Liver (tissue), 3 donors: ENCODE measurements at regions not wholly inside any gene's neighbourhood (a gene's known extent, or its start where the extent isn't known, plus 50 kb on each side); places are given as distances from the start of the nearest gene placed in this dataset.
"Not testable (repeated sequence)": the region's sequence is repeated elsewhere in the genome, so short reads cannot be mapped to it uniquely, and the experiment has no call there.

ENCODE experiments used
- ATF3 ChIP-seq: IDR thresholded peaks from 2 replicates; pipeline ENCODE4 v1.6.1; 2016; ENCODE audit warnings: antibody characterized with exemption
- CTCF ChIP-seq: fragments of 150-350 bp; IDR thresholded peaks from 2 replicates; pipeline ENCODE4 v1.5.1; 2017; ENCODE audit warnings: improper control_type of control experiment, low read depth, low read length; ENCODE audit not compliant: missing input control
- EGR1 ChIP-seq, 2 donors: IDR thresholded peaks; 2 replicates each; pipeline ENCODE4 v1.6.1; 2016 to 2018; ENCODE audit warnings: antibody characterized with exemption in 2 of 2, low read depth in 2 of 2
- GABPA ChIP-seq, 2 donors: IDR thresholded peaks in 1 of 2; conservative IDR thresholded peaks in 1 of 2; 2 replicates each; pipeline ENCODE4 v1.6.1; 2016; ENCODE audit warnings: antibody characterized with exemption in 2 of 2, mild to moderate bottlenecking in 1 of 2, moderate library complexity in 1 of 2
- HNF4G ChIP-seq: IDR thresholded peaks from 2 replicates; pipeline ENCODE4 v1.6.1; 2016; ENCODE audit warnings: antibody characterized with exemption
- JUND ChIP-seq, 2 donors: IDR thresholded peaks; 2 replicates each; pipeline ENCODE4 v1.6.1; 2016; ENCODE audit warnings: antibody characterized with exemption in 2 of 2
- MAX ChIP-seq: IDR thresholded peaks from 2 replicates; pipeline ENCODE4 v1.6.1; 2016; ENCODE audit warnings: antibody characterized with exemption
- RAD21 ChIP-seq, 2 donors: IDR thresholded peaks; 2 replicates each; pipeline ENCODE4 v1.6.1; 2016; ENCODE audit warnings: antibody characterized with exemption in 2 of 2, mild to moderate bottlenecking in 2 of 2
- REST ChIP-seq: IDR thresholded peaks from 2 replicates; pipeline ENCODE4 v1.6.1; 2016; ENCODE audit warnings: antibody characterized with exemption, mild to moderate bottlenecking
- RXRA ChIP-seq, 2 donors: IDR thresholded peaks; 2 replicates each; pipeline ENCODE4 v1.6.1; 2017 to 2018; ENCODE audit warnings: antibody characterized with exemption in 2 of 2, mild to moderate bottlenecking in 1 of 2
- SP1 ChIP-seq: IDR thresholded peaks from 2 replicates; pipeline ENCODE4 v1.6.1; 2018; ENCODE audit warnings: antibody characterized with exemption, mild to moderate bottlenecking
- TAF1 ChIP-seq: conservative IDR thresholded peaks from 2 replicates; pipeline ENCODE4 v1.6.1; 2016; ENCODE audit warnings: antibody characterized with exemption, mild to moderate bottlenecking
- YY1 ChIP-seq: IDR thresholded peaks from 2 replicates; pipeline ENCODE4 v1.6.1; 2016; ENCODE audit warnings: antibody characterized with exemption, mild to moderate bottlenecking
- ZBTB33 ChIP-seq: IDR thresholded peaks from 2 replicates; pipeline ENCODE4 v1.6.1; 2016; ENCODE audit warnings: antibody characterized with exemption
- donor health status: healthy.
- donor health status: healthy.

- TF ChIP-seq EGR1 (IDR thresholded peaks at IDR 0.05; ENCODE audit: low read depth in 2 of 2); SP1; HNF4G; TAF1; YY1; MAX; JUND (IDR thresholded peaks at IDR 0.05); RXRA (IDR thresholded peaks at IDR 0.05); GABPA (IDR thresholded peaks at IDR 0.05 in 1 of 2, conservative IDR thresholded peaks at IDR 0.05 in 1 of 2); ZBTB33; CTCF; REST; RAD21 (IDR thresholded peaks at IDR 0.05); ATF3: not testable (repeated sequence)
Observed at GRCh38 chrX:78844218-78844617, 96.7 kb downstream of the LPAR4 start.
